Body of pancreas (tissue), 4 donors: ENCODE measurements at regions not wholly inside any gene's neighbourhood (a gene's known extent, or its start where the extent isn't known, plus 50 kb on each side); places are given as distances from the start of the nearest gene placed in this dataset.

Source experiments
- ATAC-seq: fragments of 150-250 bp; one replicate; pipeline ENCODE4 v1.9.1; 2016
- DNase-seq, 4 donors: peaks; one replicate each; pipeline ENCODE4 v3.0.0-alpha.2; 2019
- H3K27ac ChIP-seq, 4 donors: fragments of 200-600 bp; sonication (generic); 1 replicate in 3 of 4; 2 replicates in 1 of 4; pipeline versions ENCODE4 v1.5.1 to v1.6.1; 2016 to 2019; ENCODE audit warnings: mild to moderate bottlenecking in 1 of 4, mixed read lengths in 1 of 4, moderate library complexity in 1 of 4
- H3K27me3 ChIP-seq, 2 donors: fragments of 200-600 bp; sonication (generic); one replicate each; pipeline ENCODE4 v1.6.0; 2016; ENCODE audit warnings: mild to moderate bottlenecking in 1 of 2
- H3K36me3 ChIP-seq, 2 donors: fragments of 200-600 bp; sonication (generic); replicated peaks in 1 of 2; 2 replicates each; pipeline ENCODE4 v1.5.1; 2016; ENCODE audit warnings: low read depth in 2 of 2; ENCODE audit not compliant: insufficient read depth in 1 of 2
- H3K4me1 ChIP-seq: fragments of 200-600 bp; sonication (generic); one replicate; pipeline ENCODE4 v1.6.0; 2016
- H3K4me3 ChIP-seq, 2 donors: fragments of 200-600 bp; sonication (generic); 1 replicate in 1 of 2; 2 replicates in 1 of 2; pipeline ENCODE4 v1.5.1; 2016 to 2019
- H3K9me3 ChIP-seq, 3 donors: fragments of 200-600 bp; sonication (generic); 1 replicate in 2 of 3; 2 replicates in 1 of 3; pipeline ENCODE4 v1.5.1; 2016
- CTCF ChIP-seq, 7 experiments: fragments of 450-650 bp in 4 of 7; fragments of 200-600 bp in 3 of 7; sonication (generic) in 3 of 7; IDR thresholded peaks; one replicate each; pipeline ENCODE4 v1.5.1; 2016 to 2019; ENCODE audit warnings: antibody characterized with exemption in 7 of 7
- POLR2A ChIP-seq, 3 donors: fragments of 450-650 bp; IDR thresholded peaks; one replicate each; pipeline ENCODE4 v1.6.1; 2016; ENCODE audit warnings: antibody characterized with exemption in 3 of 3, mild to moderate bottlenecking in 2 of 3
- WGBS, 2 donors: methylation state at CpG; one replicate each; pipeline ENCODE4 v1.1.5; 2017; 5-methylcytosine and 5-hydroxymethylcytosine counted together
- intact Hi-C: fragments of 100-400 bp; cut with DNase I; formaldehyde crosslinking; loops from one replicate; pipeline ENCODE4 v1.15.1; 2023

- H3K4me3 ChIP-seq: no peak overlapping the region
- intact Hi-C loops: no loop called here
- TF ChIP-seq CTCF (IDR thresholded peaks at IDR 0.05) (no peak), POLR2A (IDR thresholded peaks at IDR 0.05) (no peak)
- DNase-seq: no peak
- no peaks in the 10 kb centered on the region for H3K36me3 ChIP-seq
- no peaks in the 10 kb centered on the region for H3K27me3 ChIP-seq
- no peak for ATAC-seq
- no peaks in the 10 kb centered on the region for H3K9me3 ChIP-seq
- H3K27ac ChIP-seq: no peak overlapping the region
- H3K4me1 ChIP-seq: no peaks in the 10 kb centered on the region
Observed at GRCh38 chr4:125390727-125391126, 76.0 kb downstream of the FAT4 start.

DNA sequence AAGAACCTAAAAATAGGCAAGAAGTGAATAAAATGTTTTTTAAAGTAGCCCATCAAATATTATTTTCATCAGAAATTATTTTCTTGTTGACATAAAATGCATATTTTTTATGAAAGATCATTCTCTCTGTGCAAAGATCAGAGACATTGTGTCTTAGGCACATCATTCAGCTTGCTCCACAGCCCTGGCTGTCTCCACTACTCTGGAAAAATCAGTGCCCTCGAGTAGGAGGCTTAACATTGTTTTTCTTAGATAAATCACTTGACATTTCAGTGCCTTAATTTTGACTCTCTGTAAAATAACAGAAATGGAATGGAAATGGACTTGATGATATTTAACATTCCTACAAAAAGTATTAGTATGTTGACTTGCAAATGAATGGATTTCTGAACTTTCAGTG lies 77.9 kb downstream of the FAT4 start:
- intact Hi-C loops: no loop called here
- ATAC-seq (no peak), DNase-seq (no peak)
- no peak overlapping the region for H3K4me3 ChIP-seq
- H3K27me3 ChIP-seq: no peaks in the 10 kb centered on the region
- no peak overlapping the region for H3K27ac ChIP-seq
- H3K36me3 ChIP-seq: no peaks in the 10 kb centered on the region
- TF ChIP-seq CTCF (IDR thresholded peaks at IDR 0.05): no peak
- TF ChIP-seq POLR2A (IDR thresholded peaks at IDR 0.05): no peak
- no peaks in the 10 kb centered on the region for H3K9me3 ChIP-seq
- WGBS, 2 donors: 17 to 30% methylated on average over 1 of the region's 1 CpG
- no peaks in the 10 kb centered on the region for H3K4me1 ChIP-seq

- Histone ChIP-seq H3K27me3 (no peaks in the 10 kb centered on the region), H3K27ac (no peak overlapping the region), H3K4me1 (no peaks in the 10 kb centered on the region), H3K4me3 (no peak overlapping the region), H3K9me3 (no peaks in the 10 kb centered on the region), H3K36me3 (no peaks in the 10 kb centered on the region)
- ATAC-seq (no peak), DNase-seq (no peak)
- WGBS, 2 donors: 39 to 49% methylated on average over 2 of the region's 2 CpGs
- TF ChIP-seq CTCF (IDR thresholded peaks at IDR 0.05) (no peak), POLR2A (IDR thresholded peaks at IDR 0.05) (no peak)
- intact Hi-C loops: no loop called here
Observed at GRCh38 chr4:125393825-125394224, 79.1 kb downstream of the FAT4 start.

- H3K27ac ChIP-seq: no peak overlapping the region
- 32 to 44% methylated on average over 2 of the region's 2 CpGs for WGBS, 2 donors
Observed at GRCh38 chr4:125397226-125397625, 82.5 kb downstream of the FAT4 start.

More at GRCh38 chr4:125397226-125397625, 82.5 kb downstream of the FAT4 start:
- no peak for DNase-seq
- Histone ChIP-seq H3K9me3 (no peaks in the 10 kb centered on the region), H3K27me3 (no peaks in the 10 kb centered on the region), H3K4me3 (no peak overlapping the region), H3K4me1 (no peaks in the 10 kb centered on the region), H3K36me3 (no peaks in the 10 kb centered on the region)
- intact Hi-C loops: no loop called here
- ATAC-seq: no peak
- TF ChIP-seq CTCF (IDR thresholded peaks at IDR 0.05): no peak
- TF ChIP-seq POLR2A (IDR thresholded peaks at IDR 0.05): no peak
